ENCODE measurements at regions not wholly inside any gene's neighbourhood (a gene's known extent, or its start where the extent isn't known, plus 50 kb on each side); places are given as distances from the start of the nearest gene placed in this dataset.

- DNase-seq (ENCODE audit: low read depth in 1 of 2, low spot score in 2 of 2): no peak
- Histone ChIP-seq H3K4me3 (ENCODE audit: extremely low read depth in 1 of 4, insufficient read depth in 2 of 4, low read depth in 3 of 4, low read length in 4 of 4) (no peak overlapping the region), H3K36me3 (ENCODE audit: control insufficient read depth in 2 of 4, insufficient read depth in 4 of 4, low read length in 3 of 4) (no peaks in the 10 kb centered on the region), H3K79me1 (ENCODE audit: low read depth, low read length) (no peaks in the 10 kb centered on the region), H3K4me2 (ENCODE audit: insufficient read depth in 1 of 2, low read depth in 2 of 2, low read length in 2 of 2) (no peak overlapping the region), H4K8ac (ENCODE audit: extremely low read depth, insufficient read depth, low read length) (no peak overlapping the region), H3K56ac (replicated peaks; ENCODE audit: insufficient read length, low read depth, low read length) (no peak overlapping the region), H3K79me2 (ENCODE audit: control insufficient read depth in 1 of 2, insufficient read depth in 2 of 2, low read length in 2 of 2) (no peaks in the 10 kb centered on the region), H3K18ac (ENCODE audit: extremely low read depth, low read length) (no peak overlapping the region), H2BK20ac (ENCODE audit: low read length) (no peak overlapping the region), H3K4me1 (replicated peaks in 1 of 4; ENCODE audit: control insufficient read depth in 3 of 4, insufficient read depth in 4 of 4, low read length in 3 of 4) (no peaks in the 10 kb centered on the region), H3K27ac (ENCODE audit: low read depth, low read length) (no peak overlapping the region), H3K23ac (ENCODE audit: insufficient read length) (no peak overlapping the region), H3K23me2 (ENCODE audit: low read depth, low read length) (no peaks in the 10 kb centered on the region), H2BK5ac (ENCODE audit: low read depth, low read length) (no peak overlapping the region), H4K5ac (ENCODE audit: insufficient read length, low read depth, low read length) (no peak overlapping the region), H4K91ac (replicated peaks; ENCODE audit: insufficient read length, low read length) (no peak overlapping the region), H2BK120ac (replicated peaks; ENCODE audit: low read depth, low read length) (no peak overlapping the region), H3K9ac (replicated peaks in 1 of 4; ENCODE audit: extremely low read depth in 1 of 4, low read depth in 3 of 4, low read length in 3 of 4) (no peak overlapping the region), H4K20me1 (replicated peaks in 1 of 2; ENCODE audit: control insufficient read depth in 1 of 2, insufficient read depth in 2 of 2, low read length in 2 of 2) (no peaks in the 10 kb centered on the region), H3K27me3 (replicated peaks in 1 of 4; ENCODE audit: control insufficient read depth in 3 of 4, extremely low read depth in 1 of 4, insufficient read depth in 3 of 4, low read length in 3 of 4) (no peaks in the 10 kb centered on the region), H2AFZ (ENCODE audit: low read length) (peak overlapping the region; percentile 72; the same call in 1 of the 2 replicates), H2BK15ac (ENCODE audit: low read length) (no peak overlapping the region), H3K4ac (replicated peaks; ENCODE audit: insufficient read length, low read depth, low read length) (no peak overlapping the region), H2BK12ac (ENCODE audit: low read depth, low read length) (no peak overlapping the region), H2AK5ac (ENCODE audit: low read depth, low read length) (no peak overlapping the region), H3K9me3 (ENCODE audit: insufficient read depth in 2 of 2, low read depth in 1 of 2, low read length in 1 of 2) (no peaks in the 10 kb centered on the region), H3K14ac (ENCODE audit: insufficient read length) (no peak overlapping the region)
- no peak for FAIRE-seq
- ChIA-PET POLR2A (ENCODE audit: partially characterized antibody) (no interaction called here), CTCF (ENCODE audit: partially characterized antibody) (no interaction called here)
- 93% methylated on average over 4 of the region's 4 CpGs; no CpG with 5 or more reads in 1 of the 2 experiments for WGBS, 2 experiments (ENCODE audit: extremely low coverage in 1 of 2, insufficient coverage in 1 of 2, insufficient read length in 1 of 2, insufficient replicate concordance in 2 of 2, low coverage in 1 of 2, low lambda C conversion rate in 2 of 2, missing lambda C conversion rate in 1 of 2)
- TF ChIP-seq YY1 (IDR thresholded peaks at IDR 0.05; ENCODE audit: low read depth, low read length): no peak
- TF ChIP-seq, protein P1, sequence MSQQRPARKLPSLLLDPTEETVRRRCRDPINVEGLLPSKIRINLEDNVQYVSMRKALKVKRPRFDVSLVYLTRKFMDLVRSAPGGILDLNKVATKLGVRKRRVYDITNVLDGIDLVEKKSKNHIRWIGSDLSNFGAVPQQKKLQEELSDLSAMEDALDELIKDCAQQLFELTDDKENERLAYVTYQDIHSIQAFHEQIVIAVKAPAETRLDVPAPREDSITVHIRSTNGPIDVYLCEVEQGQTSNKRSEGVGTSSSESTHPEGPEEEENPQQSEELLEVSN (IDR thresholded peaks at IDR 0.05): no peak
- no peak for TF ChIP-seq ASH2L (IDR thresholded peaks at IDR 0.05; ENCODE audit: low read length)
- no peak for TF ChIP-seq SIRT6 (IDR thresholded peaks at IDR 0.05; ENCODE audit: low read length)
- TF ChIP-seq FOSL1 (IDR thresholded peaks at IDR 0.05; ENCODE audit: insufficient read depth, low read depth, low read length): no peak
- TF ChIP-seq EZH2 (IDR thresholded peaks at IDR 0.05; ENCODE audit: low read depth, low read length, severe bottlenecking): no peak
- no peak for TF ChIP-seq EP300 (IDR thresholded peaks at IDR 0.05; ENCODE audit: borderline replicate concordance in 1 of 2, low read depth in 2 of 2, low read length in 2 of 2)
- TF ChIP-seq NRF1 (IDR thresholded peaks at IDR 0.05; ENCODE audit: low read depth, low read length): no peak
- TF ChIP-seq JUN (IDR thresholded peaks at IDR 0.05; ENCODE audit: low read depth, low read length): no peak
- no peak for TF ChIP-seq RXRA (IDR thresholded peaks at IDR 0.05; ENCODE audit: insufficient read depth, low read depth, low read length)
- no peak for TF ChIP-seq SIN3A (conservative IDR thresholded peaks at IDR 0.05 in 1 of 2, IDR thresholded peaks at IDR 0.05 in 1 of 2; ENCODE audit: low read depth in 1 of 2, low read length in 2 of 2)
- TF ChIP-seq TAF7 (optimal IDR thresholded peaks at IDR 0.05; ENCODE audit: borderline replicate concordance, low read depth, low read length): no peak
- no peak for TF ChIP-seq POLR2AphosphoS5 (IDR thresholded peaks at IDR 0.05; ENCODE audit: low read depth, low read length)
These were observed 1202.3 kb downstream of the NCAM2 start for GRCh38 chr21:22200378-22201092.

Measured in H1 (cell line).